ENCODE measurements at regions not wholly inside any gene's neighbourhood (a gene's known extent, or its start where the extent isn't known, plus 50 kb on each side); places are given as distances from the start of the nearest gene placed in this dataset.

GRCh38 chr3:160112996-160113395 is 112.2 kb upstream of the C3orf80 start:
- TF ChIP-seq POLR2A (IDR thresholded peaks at IDR 0.05): no peak
- no peak for TF ChIP-seq EP300 (IDR thresholded peaks at IDR 0.05)
- no peak for TF ChIP-seq CTCF (IDR thresholded peaks at IDR 0.05)
- no peak for TF ChIP-seq POLR2AphosphoS5 (IDR thresholded peaks at IDR 0.05)
